HepG2 (cell line): ENCODE measurements at regions not wholly inside any gene's neighbourhood (a gene's known extent, or its start where the extent isn't known, plus 50 kb on each side); places are given as distances from the start of the nearest gene placed in this dataset.

Source experiments
- ATAC-seq: fragments of 200-7000 bp; cut with Tn5 transposase; 3 replicates; pipeline ENCODE4 v1.9.1; 2020; ENCODE audit warnings: mild to moderate bottlenecking, moderate library complexity
- BruUV-seq: library from RNA; stranded (reverse); fragments of 400-500 nt; replicated peaks from 2 replicates; lab custom pipeline; 2021; lab: Mats Ljungman, UMichigan
- CTCF ChIA-PET: fragments of 300-600 bp; formaldehyde crosslinking; extraction: SDS; loops from one replicate; lab custom pipeline; 2021; ENCODE audit warnings: low total read pairs, inconsistent platforms, low intra/inter-chr PET ratio; lab: Yijun Ruan, JAX
- POLR2A ChIA-PET: fragments of 350-600 bp; sonication (Branson Sonifier 250); formaldehyde crosslinking; loops from one replicate; lab custom pipeline; 2020; ENCODE audit warnings: antibody characterized with exemption, inconsistent platforms; lab: Yijun Ruan, JAX
- DNase-seq: peaks from one replicate; pipeline ENCODE4 v3.0.0-alpha.2; 2015; ENCODE audit warnings: low spot score
- FAIRE-seq: peaks from 3 replicates; lab custom pipeline; 2011; peaks lifted over from hg19 to GRCh38; lab: Jason Lieb, UNC
- H2AFZ ChIP-seq: one replicate; pipeline ENCODE4 v1.6.1; 2011; ENCODE audit warnings: low read length, inconsistent platforms
- H3K27ac ChIP-seq: fragments of 300-600 bp; 3 replicates; pipeline ENCODE4 v1.8.0; 2011; ENCODE audit warnings: mixed run types, mild to moderate bottlenecking, mixed read lengths, low read length, inconsistent platforms; ENCODE audit not compliant: insufficient read depth; ENCODE audit errors: extremely low read length
- H3K27me3 ChIP-seq, 2 experiments: fragments of 200-600 bp in 1 of 2; 2 replicates in 1 of 2; 3 replicates in 1 of 2; pipeline versions ENCODE4 v1.6.0 to v1.8.0; 2011; ENCODE audit warnings: low read length in 2 of 2, mild to moderate bottlenecking in 2 of 2, moderate library complexity in 2 of 2, inconsistent platforms in 1 of 2; ENCODE audit not compliant: insufficient read depth in 2 of 2, control insufficient read depth in 1 of 2
- H3K36me3 ChIP-seq, 2 experiments: fragments of 200-600 bp in 1 of 2; replicated peaks in 1 of 2; 2 replicates in 1 of 2; 3 replicates in 1 of 2; pipeline versions ENCODE4 v1.5.1 to v1.8.0; 2011; ENCODE audit warnings: low read length in 2 of 2, inconsistent platforms in 1 of 2; ENCODE audit not compliant: insufficient read depth in 2 of 2, control insufficient read depth in 1 of 2
- H3K4me1 ChIP-seq: 2 replicates; pipeline ENCODE4 v1.5.1; 2012; ENCODE audit warnings: low read length, inconsistent platforms; ENCODE audit not compliant: insufficient read depth
- H3K4me2 ChIP-seq: 2 replicates; pipeline ENCODE4 v1.6.0; 2011; ENCODE audit warnings: low read depth, low read length, inconsistent platforms
- H3K4me3 ChIP-seq, 3 experiments: fragments of 200-600 bp in 1 of 3; sonication (generic), shearing (Covaris generic) in 1 of 3; replicated peaks in 1 of 3; 2 replicates each; pipeline ENCODE4 v1.5.1; 2011 to 2016; ENCODE audit warnings: low read length in 3 of 3, inconsistent platforms in 2 of 3, low read depth in 2 of 3, mild to moderate bottlenecking in 2 of 3, control low read depth in 1 of 3, mixed read lengths in 1 of 3; ENCODE audit not compliant: insufficient read depth in 1 of 3
- H3K79me2 ChIP-seq: one replicate; pipeline ENCODE4 v1.6.1; 2011; ENCODE audit warnings: low read length, inconsistent platforms; ENCODE audit not compliant: insufficient read depth
- H3K9ac ChIP-seq: 2 replicates; pipeline ENCODE4 v1.6.0; 2011; ENCODE audit warnings: mild to moderate bottlenecking, low read depth, low read length, inconsistent platforms; ENCODE audit not compliant: insufficient read depth
- H3K9me3 ChIP-seq: 2 replicates; pipeline ENCODE4 v1.5.1; 2012; ENCODE audit warnings: mild to moderate bottlenecking, low read length
- H4K20me1 ChIP-seq: 2 replicates; pipeline ENCODE4 v1.6.0; 2011; ENCODE audit warnings: inconsistent platforms, mild to moderate bottlenecking, low read length, moderate library complexity; ENCODE audit not compliant: insufficient read depth
- ATF2 ChIP-seq: sonication (generic); formaldehyde crosslinking; IDR thresholded peaks from 2 replicates; pipeline ENCODE4 v1.4.0; 2020; ENCODE audit warnings: missing genetic modification reagents
- ATF7 ChIP-seq, 2 experiments: fragments of 450-650 bp in 1 of 2; sonication (generic) in 1 of 2; formaldehyde crosslinking in 1 of 2; IDR thresholded peaks; 2 replicates each; pipeline versions ENCODE4 v1.4.0 to v1.6.1; 2016 to 2020; ENCODE audit warnings: antibody characterized with exemption in 1 of 2, mild to moderate bottlenecking in 1 of 2, missing genetic modification reagents in 1 of 2
- CC2D1A ChIP-seq: sonication (generic); formaldehyde crosslinking; IDR thresholded peaks from 2 replicates; pipeline ENCODE4 v1.8.1; 2023; ENCODE audit warnings: mild to moderate bottlenecking, missing genetic modification reagents
- E2F1 ChIP-seq: sonication (generic); formaldehyde crosslinking; IDR thresholded peaks from 2 replicates; pipeline ENCODE4 v1.5.0; 2020; ENCODE audit warnings: missing genetic modification reagents
- HOXD1 ChIP-seq: sonication (generic); formaldehyde crosslinking; IDR thresholded peaks from 2 replicates; pipeline ENCODE4 v1.5.0; 2020; ENCODE audit warnings: missing genetic modification reagents
- NAIF1 ChIP-seq: sonication (generic); formaldehyde crosslinking; IDR thresholded peaks from 2 replicates; pipeline ENCODE4 v1.5.0; 2020; ENCODE audit warnings: mild to moderate bottlenecking, missing genetic modification reagents, borderline replicate concordance
- PHF5A ChIP-seq: IDR thresholded peaks from one replicate; pipeline ENCODE4 v1.6.1; 2018; ENCODE audit warnings: low read depth, missing genetic modification reagents; ENCODE audit not compliant: unreplicated experiment
- ZNF326 ChIP-seq: sonication (generic); formaldehyde crosslinking; IDR thresholded peaks from 2 replicates; pipeline ENCODE4 v1.4.0; 2020; ENCODE audit warnings: missing genetic modification reagents, borderline replicate concordance
- ZNF451 ChIP-seq: sonication (generic); formaldehyde crosslinking; IDR thresholded peaks from 2 replicates; pipeline ENCODE4 v1.5.0; 2020; ENCODE audit warnings: mild to moderate bottlenecking, missing genetic modification reagents
- ZNF546 ChIP-seq: sonication (generic); formaldehyde crosslinking; conservative IDR thresholded peaks from 2 replicates; pipeline ENCODE4 v1.8.1; 2023; ENCODE audit warnings: mild to moderate bottlenecking, missing genetic modification reagents
- ZNF597 ChIP-seq: sonication (generic); formaldehyde crosslinking; IDR thresholded peaks from 2 replicates; pipeline ENCODE4 v1.5.0; 2020; ENCODE audit warnings: missing genetic modification reagents
- WGBS: methylation state at CpG from one replicate; pipeline ENCODE4 v1.1.6; 2017; ENCODE audit warnings: low lambda C conversion rate; 5-methylcytosine and 5-hydroxymethylcytosine counted together
- in situ Hi-C: cut with HindIII; loops from 2 replicates; pipeline ENCODE4 v1.10.0; 2017; ENCODE audit warnings: low pct_unique_long_range_greater_than_20kb; ENCODE audit not compliant: extremely low pct_ligation_motif_present
- intact Hi-C: fragments of 100-400 bp; cut with micrococcal nuclease; formaldehyde crosslinking; loops from one replicate; pipeline ENCODE4 v1.10.0; 2022; ENCODE audit not compliant: unreplicated experiment

- Histone ChIP-seq H3K4me1 (peaks cover 8% of the 10 kb centered on the region; the same call in 1 of the 2 replicates), H3K27ac (no peak overlapping the region), H3K9me3 (no peaks in the 10 kb centered on the region)
- DNase-seq = no peak
- POLR2A ChIA-PET = interaction anchor here (1.5 kb wide), 1 partner anchor 27 kb away, joined by 5 read pairs; no protein-coding TSS in a partner anchor
- no peak for TF ChIP-seq ATF7 (IDR thresholded peaks at IDR 0.05)
- no peak for TF ChIP-seq ATF7 (CRISPR knock-in tag; IDR thresholded peaks at IDR 0.05)
- TF ChIP-seq NAIF1 (CRISPR knock-in tag) = no peak
- TF ChIP-seq HOXD1 (CRISPR knock-in tag) = no peak
- TF ChIP-seq ZNF597 (CRISPR knock-in tag) = no peak
- no peak for TF ChIP-seq E2F1 (CRISPR knock-in tag)
- no peak for TF ChIP-seq ZNF326 (CRISPR knock-in tag)
- TF ChIP-seq, all 625 proteins: peak for 0
- ATAC-seq (no peak), FAIRE-seq (no peak)
- no peaks in the 10 kb centered on the region for H4K20me1 ChIP-seq
- H3K27me3 ChIP-seq = no peaks in the 10 kb centered on the region
- no TSS peak for BruUV-seq
- H3K9ac ChIP-seq = no peak overlapping the region
- no peak overlapping the region for H3K4me3 ChIP-seq
- 14% methylated on average over 6 of the region's 6 CpGs for WGBS
- CTCF ChIA-PET = no interaction called here
- no peak overlapping the region for H3K4me2 ChIP-seq
- in situ Hi-C loops = no loop called here
- intact Hi-C loops = no loop called here
- no peaks in the 10 kb centered on the region for H3K36me3 ChIP-seq
- H2AFZ ChIP-seq = no peak overlapping the region
- no peaks in the 10 kb centered on the region for H3K79me2 ChIP-seq
Observed at GRCh38 chr6:12392490-12392889, 102.3 kb downstream of the EDN1 start.

GRCh38 chr6:12393100-12393499 lies 102.9 kb downstream of the EDN1 start:
- WGBS = 64% methylated on average over 1 of the region's 1 CpG
- Histone ChIP-seq H2AFZ (no peak overlapping the region), H3K4me3 (no peak overlapping the region), H3K79me2 (no peaks in the 10 kb centered on the region), H3K4me2 (no peak overlapping the region), H3K27ac (no peak overlapping the region), H4K20me1 (no peaks in the 10 kb centered on the region), H3K36me3 (no peaks in the 10 kb centered on the region), H3K4me1 (peaks cover 8% of the 10 kb centered on the region; the same call in 1 of the 2 replicates), H3K9ac (no peak overlapping the region)
- FAIRE-seq = no peak
- POLR2A ChIA-PET = no interaction called here
- in situ Hi-C loops = no loop called here
- DNase-seq = no peak
- TF ChIP-seq PHF5A (CRISPR knock-in tag) (no peak), ZNF546 (CRISPR knock-in tag) (no peak), CC2D1A (no peak), ZNF451 (CRISPR knock-in tag) (no peak), ATF2 (CRISPR knock-in tag) (no peak)
- TF ChIP-seq, all 625 proteins: peak for 0
- no TSS peak for BruUV-seq
- intact Hi-C loops = no loop called here
- no peaks in the 10 kb centered on the region for H3K27me3 ChIP-seq
- ATAC-seq = no peak
- CTCF ChIA-PET = no interaction called here
- no peaks in the 10 kb centered on the region for H3K9me3 ChIP-seq
